ENCODE measurements at regions not wholly inside any gene's neighbourhood (a gene's known extent, or its start where the extent isn't known, plus 50 kb on each side); places are given as distances from the start of the nearest gene placed in this dataset.

- TF ChIP-seq CTCF (IDR thresholded peaks at IDR 0.05) (no peak), ZFX (IDR thresholded peaks at IDR 0.05; ENCODE audit: borderline replicate concordance) (no peak)
Observed at GRCh38 chr18:51762373-51762772, 564.9 kb upstream of the MEX3C start.

Measured in 22Rv1 (cell line).